Ovary (tissue), 7 donors: ENCODE measurements at regions not wholly inside any gene's neighbourhood (a gene's known extent, or its start where the extent isn't known, plus 50 kb on each side); places are given as distances from the start of the nearest gene placed in this dataset.

Experiments
- DNase-seq, 5 donors: peaks; one replicate each; pipeline ENCODE4 v3.0.0-alpha.2; 2019 to 2020
- H3K27ac ChIP-seq, 2 donors: fragments of 200-600 bp; one replicate each; pipeline versions ENCODE4 v1.5.1 to v1.8.0; 2019 to 2022
- H3K27me3 ChIP-seq: fragments of 200-600 bp; one replicate; pipeline ENCODE4 v1.8.0; 2022
- H3K36me3 ChIP-seq: fragments of 200-600 bp; sonication (generic); one replicate; pipeline ENCODE4 v1.5.1; 2019
- H3K4me1 ChIP-seq: one replicate; pipeline ENCODE4 v1.8.1; 2013; ENCODE audit warnings: mild to moderate bottlenecking, moderate library complexity; ENCODE audit not compliant: insufficient read depth
- H3K4me3 ChIP-seq: fragments of 200-600 bp; sonication (generic); one replicate; pipeline ENCODE4 v1.5.1; 2017
- H3K9me3 ChIP-seq, 2 donors: fragments of 200-600 bp in 1 of 2; sonication (generic) in 1 of 2; one replicate each; pipeline versions ENCODE4 v1.5.1 to v1.8.1; 2013 to 2019; ENCODE audit warnings: mild to moderate bottlenecking in 1 of 2, moderate library complexity in 1 of 2
- CTCF ChIP-seq, 3 donors: fragments of 450-650 bp in 2 of 3; fragments of 200-600 bp in 1 of 3; IDR thresholded peaks; one replicate each; pipeline versions ENCODE4 v1.5.1 to v1.8.0; 2016 to 2022; ENCODE audit warnings: antibody characterized with exemption in 3 of 3, mild to moderate bottlenecking in 1 of 3
- EP300 ChIP-seq: sonication (generic); formaldehyde crosslinking; IDR thresholded peaks from one replicate; pipeline ENCODE4 v1.6.1; 2017; ENCODE audit warnings: antibody characterized with exemption
- POLR2A ChIP-seq: fragments of 450-650 bp; IDR thresholded peaks from one replicate; pipeline ENCODE4 v1.6.1; 2017; ENCODE audit warnings: antibody characterized with exemption, mild to moderate bottlenecking, moderate library complexity
- WGBS, 3 donors: extraction: QIAGEN DNeasy Blood & Tissue Kit in 1 of 3; methylation state at CpG; one replicate each; pipeline versions ENCODE4 v1.1.5 to v1.1.7; 2013 to 2017; 5-methylcytosine and 5-hydroxymethylcytosine counted together
- intact Hi-C, 4 donors: fragments of 100-400 bp; cut with DNase I; formaldehyde crosslinking; loops; one replicate each; pipeline versions ENCODE4 v1.11.0 to v1.15.1; 2022 to 2023
- donor health status: DM: no; HTN: no; CAD: no; lungs with moderate emphysema.
- donor health status: DM: no; HTN: no; CAD: no.
- donor health status: Bipolar disorder and iron deficiency.
- donor health status: DM: no; HTN: no; CAD: no.
- donor health status: DM: yes; HTN: yes; CAD: no.

GRCh38 chr4:35754047-35754446, 490.3 kb downstream of the ARAP2 start:
- Histone ChIP-seq H3K27me3 (no peaks in the 10 kb centered on the region), H3K9me3 (no peaks in the 10 kb centered on the region), H3K4me3 (no peak overlapping the region), H3K4me1 (no peaks in the 10 kb centered on the region), H3K27ac (no peak overlapping the region), H3K36me3 (no peaks in the 10 kb centered on the region)
- TF ChIP-seq POLR2A (no peak), EP300 (no peak), CTCF (IDR thresholded peaks at IDR 0.05) (no peak)
- DNase-seq: no peak
- intact Hi-C loops: no loop called here

GRCh38 chr4:35757836-35758235, 486.5 kb downstream of the ARAP2 start:
- H3K27ac ChIP-seq: no peak overlapping the region
- H3K36me3 ChIP-seq: no peaks in the 10 kb centered on the region
- H3K4me1 ChIP-seq: no peaks in the 10 kb centered on the region
- TF ChIP-seq CTCF (IDR thresholded peaks at IDR 0.05): no peak
- TF ChIP-seq EP300: no peak
- no peak for TF ChIP-seq POLR2A
- 4 to 27% (median 11%) methylated on average over 1 of the region's 1 CpG for WGBS, 3 donors
- intact Hi-C loops: no loop called here
- no peaks in the 10 kb centered on the region for H3K9me3 ChIP-seq
- no peak overlapping the region for H3K4me3 ChIP-seq
- no peaks in the 10 kb centered on the region for H3K27me3 ChIP-seq
- no peak for DNase-seq

GRCh38 chr4:35760807-35761206, 483.5 kb downstream of the ARAP2 start:
- intact Hi-C loops: no loop called here
- DNase-seq: no peak
- no peaks in the 10 kb centered on the region for H3K36me3 ChIP-seq
- H3K4me3 ChIP-seq: no peak overlapping the region
- no peak overlapping the region for H3K27ac ChIP-seq
- TF ChIP-seq POLR2A (no peak), EP300 (no peak), CTCF (IDR thresholded peaks at IDR 0.05) (no peak)
- WGBS, 3 donors: 50 to 56% (median 53%) methylated on average over 4 of the region's 4 CpGs
- no peaks in the 10 kb centered on the region for H3K27me3 ChIP-seq
- no peaks in the 10 kb centered on the region for H3K4me1 ChIP-seq
- no peaks in the 10 kb centered on the region for H3K9me3 ChIP-seq

GRCh38 chr4:35771571-35771970, 472.7 kb downstream of the ARAP2 start:
- no peaks in the 10 kb centered on the region for H3K9me3 ChIP-seq
- H3K27ac ChIP-seq: no peak overlapping the region
- H3K4me3 ChIP-seq: no peak overlapping the region
- intact Hi-C loops: no loop called here
- DNase-seq: no peak
- TF ChIP-seq CTCF (IDR thresholded peaks at IDR 0.05) (no peak), EP300 (no peak), POLR2A (no peak)
- H3K27me3 ChIP-seq: no peaks in the 10 kb centered on the region
- no peaks in the 10 kb centered on the region for H3K36me3 ChIP-seq
- no peaks in the 10 kb centered on the region for H3K4me1 ChIP-seq
- 6 to 7% (median 7%) methylated on average over 2 of the region's 2 CpGs for WGBS, 3 donors

GRCh38 chr4:35772291-35772690, 472.0 kb downstream of the ARAP2 start:
- intact Hi-C loops: no loop called here
- H3K27me3 ChIP-seq: no peaks in the 10 kb centered on the region
- H3K4me1 ChIP-seq: no peaks in the 10 kb centered on the region
- no peak overlapping the region for H3K27ac ChIP-seq
- H3K36me3 ChIP-seq: no peaks in the 10 kb centered on the region
- H3K4me3 ChIP-seq: no peak overlapping the region
- 73 to 82% (median 79%) methylated on average over 2 of the region's 2 CpGs for WGBS, 3 donors
- DNase-seq: no peak
- H3K9me3 ChIP-seq: no peaks in the 10 kb centered on the region
- TF ChIP-seq EP300 (no peak), CTCF (IDR thresholded peaks at IDR 0.05) (no peak), POLR2A (no peak)
